ENCODE measurements at regions not wholly inside any gene's neighbourhood (a gene's known extent, or its start where the extent isn't known, plus 50 kb on each side); places are given as distances from the start of the nearest gene placed in this dataset.

GRCh38 chr10:44731283-44731682 is 179.9 kb upstream of the TMEM72 start:
- TF ChIP-seq, protein P1, sequence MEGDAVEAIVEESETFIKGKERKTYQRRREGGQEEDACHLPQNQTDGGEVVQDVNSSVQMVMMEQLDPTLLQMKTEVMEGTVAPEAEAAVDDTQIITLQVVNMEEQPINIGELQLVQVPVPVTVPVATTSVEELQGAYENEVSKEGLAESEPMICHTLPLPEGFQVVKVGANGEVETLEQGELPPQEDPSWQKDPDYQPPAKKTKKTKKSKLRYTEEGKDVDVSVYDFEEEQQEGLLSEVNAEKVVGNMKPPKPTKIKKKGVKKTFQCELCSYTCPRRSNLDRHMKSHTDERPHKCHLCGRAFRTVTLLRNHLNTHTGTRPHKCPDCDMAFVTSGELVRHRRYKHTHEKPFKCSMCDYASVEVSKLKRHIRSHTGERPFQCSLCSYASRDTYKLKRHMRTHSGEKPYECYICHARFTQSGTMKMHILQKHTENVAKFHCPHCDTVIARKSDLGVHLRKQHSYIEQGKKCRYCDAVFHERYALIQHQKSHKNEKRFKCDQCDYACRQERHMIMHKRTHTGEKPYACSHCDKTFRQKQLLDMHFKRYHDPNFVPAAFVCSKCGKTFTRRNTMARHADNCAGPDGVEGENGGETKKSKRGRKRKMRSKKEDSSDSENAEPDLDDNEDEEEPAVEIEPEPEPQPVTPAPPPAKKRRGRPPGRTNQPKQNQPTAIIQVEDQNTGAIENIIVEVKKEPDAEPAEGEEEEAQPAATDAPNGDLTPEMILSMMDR (IDR thresholded peaks at IDR 0.05): no peak
- no peak for TF ChIP-seq POLR2A (IDR thresholded peaks at IDR 0.05)

Measured in esophagus squamous epithelium (tissue), 4 donors.